ENCODE measurements at regions not wholly inside any gene's neighbourhood (a gene's known extent, or its start where the extent isn't known, plus 50 kb on each side); places are given as distances from the start of the nearest gene placed in this dataset.
"Not testable (repeated sequence)": the region's sequence is repeated elsewhere in the genome, so short reads cannot be mapped to it uniquely, and the experiment has no call there.

GRCh38 chr10:84854439-84854838 is 526.0 kb downstream of the CCSER2 start:
- DNase-seq (ENCODE audit: low spot score) = no peak

GRCh38 chr10:84860855-84861254 is 532.5 kb downstream of the CCSER2 start:
- no peak for DNase-seq (ENCODE audit: low spot score)

- DNase-seq (ENCODE audit: low spot score) = no peak
Observed at GRCh38 chr10:84862551-84862950, 534.2 kb downstream of the CCSER2 start.

GRCh38 chr10:84863675-84864074 is 535.3 kb downstream of the CCSER2 start:
- DNase-seq (ENCODE audit: low spot score) = no peak

- DNase-seq (ENCODE audit: low spot score) = no peak
Observed at GRCh38 chr10:84876116-84876999, 548.0 kb downstream of the CCSER2 start.

GRCh38 chr10:84879991-84880390 is 551.6 kb downstream of the CCSER2 start:
- no peak for DNase-seq (ENCODE audit: low spot score)

- not testable (repeated sequence) for DNase-seq (ENCODE audit: low spot score)
Observed at GRCh38 chr10:84881696-84882095, 553.3 kb downstream of the CCSER2 start.

GRCh38 chr10:84890706-84891105 is 562.3 kb downstream of the CCSER2 start:
- no peak for DNase-seq (ENCODE audit: low spot score)

GRCh38 chr10:84891631-84892030 is 563.2 kb downstream of the CCSER2 start:
- no peak for DNase-seq (ENCODE audit: low spot score)

- DNase-seq (ENCODE audit: low spot score) = no peak
Observed at GRCh38 chr10:84895541-84895940, 567.2 kb downstream of the CCSER2 start.

GRCh38 chr10:84896909-84897308 is 568.5 kb downstream of the CCSER2 start:
- no peak for DNase-seq (ENCODE audit: low spot score)

GRCh38 chr10:84899268-84899667 is 570.9 kb downstream of the CCSER2 start:
- no peak for DNase-seq (ENCODE audit: low spot score)

GRCh38 chr10:84900141-84900540 is 571.8 kb downstream of the CCSER2 start:
- DNase-seq (ENCODE audit: low spot score) = no peak

- no peak for DNase-seq (ENCODE audit: low spot score)
Observed at GRCh38 chr10:84901885-84902284, 573.5 kb downstream of the CCSER2 start.

GRCh38 chr10:84902553-84902952 is 574.2 kb downstream of the CCSER2 start:
- DNase-seq (ENCODE audit: low spot score) = no peak

- no peak for DNase-seq (ENCODE audit: low spot score)
Observed at GRCh38 chr10:84903320-84903719, 574.9 kb downstream of the CCSER2 start.

- DNase-seq (ENCODE audit: low spot score) = no peak
Observed at GRCh38 chr10:84907461-84908009, 579.1 kb downstream of the CCSER2 start.

- no peak for DNase-seq (ENCODE audit: low spot score)
Observed at GRCh38 chr10:84908491-84908890, 580.1 kb downstream of the CCSER2 start.

GRCh38 chr10:84921701-84922100 is 593.3 kb downstream of the CCSER2 start:
- DNase-seq (ENCODE audit: low spot score) = no peak

GRCh38 chr10:84924131-84924530 is 595.7 kb downstream of the CCSER2 start:
- DNase-seq (ENCODE audit: low spot score) = no peak

- DNase-seq (ENCODE audit: low spot score) = no peak
Observed at GRCh38 chr10:84925495-84925894, 597.1 kb downstream of the CCSER2 start.

GRCh38 chr10:84933402-84933801 is 605.0 kb downstream of the CCSER2 start:
- no peak for DNase-seq (ENCODE audit: low spot score)

GRCh38 chr10:84935772-84936171 is 607.4 kb downstream of the CCSER2 start:
- no peak for DNase-seq (ENCODE audit: low spot score)
